ENCODE measurements at regions not wholly inside any gene's neighbourhood (a gene's known extent, or its start where the extent isn't known, plus 50 kb on each side); places are given as distances from the start of the nearest gene placed in this dataset.

GRCh38 chr15:95363646-95364045 is 966.9 kb upstream of the NR2F2 start:
- no peak for TF ChIP-seq CTCF (IDR thresholded peaks at IDR 0.05; ENCODE audit: low read depth, low read length)
- no peak for TF ChIP-seq EZH2phosphoT487 (IDR thresholded peaks at IDR 0.05; ENCODE audit: low read depth)

All from OCI-LY3 (cell line).